ENCODE measurements at regions not wholly inside any gene's neighbourhood (a gene's known extent, or its start where the extent isn't known, plus 50 kb on each side); places are given as distances from the start of the nearest gene placed in this dataset.

GRCh38 chr14:97410667-97411620, 613.8 kb downstream of the VRK1 start:
- no peak overlapping the region for H3K27ac Mint-ChIP-seq
- no peaks in the 10 kb centered on the region for H3K9me3 Mint-ChIP-seq
- H3K36me3 Mint-ChIP-seq (ENCODE audit: low read depth): no peaks in the 10 kb centered on the region
- no peak overlapping the region for H3K4me3 Mint-ChIP-seq
- peaks cover 4% of the 10 kb centered on the region for H3K4me1 Mint-ChIP-seq (ENCODE audit: low read depth)
- DNase-seq: no peak
- H3K27me3 Mint-ChIP-seq: peaks cover 11% of the 10 kb centered on the region

DNA sequence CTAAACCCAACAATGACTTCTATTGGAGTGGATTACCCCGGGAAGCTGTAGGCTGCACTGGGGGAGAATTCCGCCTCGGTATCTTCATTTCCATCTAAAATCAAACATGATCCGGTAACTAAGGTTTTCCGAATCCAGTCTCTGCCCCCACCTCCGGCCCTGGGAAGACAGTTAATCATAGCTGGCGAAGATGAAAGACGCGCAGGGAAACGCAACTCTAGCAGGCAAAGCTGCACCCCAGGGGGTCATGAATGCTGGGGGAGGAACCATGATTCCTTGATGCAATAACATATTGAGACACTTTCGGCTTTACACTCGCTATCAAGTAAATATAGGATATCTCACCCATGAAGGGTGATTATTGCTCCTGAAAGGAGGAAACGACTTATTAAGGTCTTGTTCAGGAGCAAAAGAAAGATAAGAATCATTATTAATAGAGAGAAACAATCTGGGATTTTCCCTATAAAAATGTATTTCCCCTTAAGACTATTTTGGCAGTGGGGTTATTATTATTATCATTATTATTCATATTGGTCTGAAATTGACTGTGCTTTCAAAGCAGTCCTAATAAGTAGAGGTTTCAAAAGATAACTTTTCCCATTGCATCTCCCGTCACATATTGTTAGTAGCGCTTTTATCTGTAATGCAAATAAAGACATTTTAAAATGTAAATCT, 614.9 kb downstream of the VRK1 start:
- Mint-ChIP-seq H3K36me3 (ENCODE audit: low read depth) (no peaks in the 10 kb centered on the region), H3K27ac (no peak overlapping the region), H3K4me1 (ENCODE audit: low read depth) (peaks cover 11% of the 10 kb centered on the region), H3K4me3 (no peak overlapping the region), H3K27me3 (peaks cover 11% of the 10 kb centered on the region), H3K9me3 (no peaks in the 10 kb centered on the region)
- DNase-seq: no peak

GRCh38 chr14:97413022-97413539, 615.9 kb downstream of the VRK1 start:
- H3K27me3 Mint-ChIP-seq: peaks cover 11% of the 10 kb centered on the region
- H3K4me3 Mint-ChIP-seq: no peak overlapping the region
- no peak for DNase-seq
- H3K27ac Mint-ChIP-seq: no peak overlapping the region
- peaks cover 12% of the 10 kb centered on the region for H3K4me1 Mint-ChIP-seq (ENCODE audit: low read depth)
- no peaks in the 10 kb centered on the region for H3K9me3 Mint-ChIP-seq
- H3K36me3 Mint-ChIP-seq (ENCODE audit: low read depth): no peaks in the 10 kb centered on the region

DNA sequence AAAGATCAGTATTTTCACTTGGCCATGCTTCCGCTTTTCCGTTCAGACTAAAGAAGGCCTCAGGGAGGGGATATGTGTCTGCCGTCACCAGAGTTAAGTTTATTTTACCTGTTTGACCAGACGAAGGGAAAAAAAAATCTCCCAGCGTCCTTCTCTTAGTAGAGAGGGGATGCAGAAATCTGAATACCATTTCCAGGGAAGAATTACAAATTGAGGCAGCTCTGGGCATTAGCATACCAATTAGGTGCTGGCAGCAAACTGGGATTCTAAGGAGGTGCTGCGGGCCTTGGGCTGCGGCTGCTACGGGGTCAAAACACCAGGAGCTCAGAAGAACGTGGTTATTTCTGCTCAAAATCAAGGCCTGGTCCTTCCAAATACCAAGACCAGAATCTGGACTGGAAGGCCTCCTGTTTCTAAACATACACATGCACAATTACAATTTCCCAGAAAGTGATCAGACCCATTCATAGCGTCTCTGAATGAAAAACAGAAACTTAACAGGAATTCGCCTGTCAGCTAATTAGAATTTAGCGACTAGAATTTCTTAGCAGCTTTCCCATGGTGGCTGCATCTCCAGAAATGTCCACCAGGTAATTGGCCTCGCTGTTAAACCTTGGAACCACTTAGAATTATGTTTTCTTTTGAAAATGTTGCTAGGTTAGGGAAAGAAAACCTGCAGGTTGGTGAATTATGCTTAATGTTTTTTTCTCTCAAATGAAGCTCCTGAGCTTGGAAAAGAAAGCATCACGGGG, 617.0 kb downstream of the VRK1 start:
- Mint-ChIP-seq H3K27me3 (peaks cover 11% of the 10 kb centered on the region), H3K4me1 (ENCODE audit: low read depth) (peaks cover 12% of the 10 kb centered on the region), H3K27ac (no peak overlapping the region), H3K9me3 (no peaks in the 10 kb centered on the region), H3K4me3 (no peak overlapping the region), H3K36me3 (ENCODE audit: low read depth) (no peaks in the 10 kb centered on the region)
- DNase-seq: no peak

DNA sequence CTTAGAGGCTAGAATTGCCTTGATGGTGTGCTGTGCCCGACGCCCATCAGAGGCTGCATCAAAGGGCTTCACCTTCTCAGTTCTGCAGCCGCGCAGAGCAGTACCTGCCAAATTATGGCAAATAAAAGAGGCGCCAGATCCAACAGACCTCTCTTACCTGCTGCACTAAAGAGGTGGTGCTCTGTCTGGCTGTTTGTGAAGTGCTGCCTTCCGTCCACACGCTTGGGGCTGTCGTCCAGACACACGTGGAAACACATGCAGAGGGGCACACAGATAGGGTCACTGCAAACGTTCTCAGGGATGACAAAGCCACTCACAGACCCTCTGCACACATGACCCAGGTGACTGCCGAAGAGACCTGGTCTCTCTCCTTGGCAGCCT, 617.5 kb downstream of the VRK1 start:
- Mint-ChIP-seq H3K4me1 (ENCODE audit: low read depth) (peaks cover 12% of the 10 kb centered on the region), H3K27me3 (peaks cover 11% of the 10 kb centered on the region), H3K27ac (no peak overlapping the region), H3K4me3 (no peak overlapping the region), H3K9me3 (no peaks in the 10 kb centered on the region), H3K36me3 (ENCODE audit: low read depth) (no peaks in the 10 kb centered on the region)
- no peak for DNase-seq

- Mint-ChIP-seq H3K9me3 (no peaks in the 10 kb centered on the region), H3K36me3 (ENCODE audit: low read depth) (no peaks in the 10 kb centered on the region), H3K27ac (no peak overlapping the region)
Measured at GRCh38 chr14:97415907-97416306, 618.7 kb downstream of the VRK1 start.

GRCh38 chr14:97416550-97416949, 619.4 kb downstream of the VRK1 start:
- Mint-ChIP-seq H3K27ac (no peak overlapping the region), H3K4me3 (no peak overlapping the region), H3K9me3 (no peaks in the 10 kb centered on the region), H3K4me1 (ENCODE audit: low read depth) (peaks cover 12% of the 10 kb centered on the region), H3K36me3 (ENCODE audit: low read depth) (no peaks in the 10 kb centered on the region), H3K27me3 (peaks cover 11% of the 10 kb centered on the region)
- no peak for DNase-seq

More at GRCh38 chr14:97415907-97416306, 618.7 kb downstream of the VRK1 start:
- Mint-ChIP-seq H3K4me3 (no peak overlapping the region), H3K27me3 (peaks cover 11% of the 10 kb centered on the region), H3K4me1 (ENCODE audit: low read depth) (peaks cover 12% of the 10 kb centered on the region)
- DNase-seq: no peak

DNA sequence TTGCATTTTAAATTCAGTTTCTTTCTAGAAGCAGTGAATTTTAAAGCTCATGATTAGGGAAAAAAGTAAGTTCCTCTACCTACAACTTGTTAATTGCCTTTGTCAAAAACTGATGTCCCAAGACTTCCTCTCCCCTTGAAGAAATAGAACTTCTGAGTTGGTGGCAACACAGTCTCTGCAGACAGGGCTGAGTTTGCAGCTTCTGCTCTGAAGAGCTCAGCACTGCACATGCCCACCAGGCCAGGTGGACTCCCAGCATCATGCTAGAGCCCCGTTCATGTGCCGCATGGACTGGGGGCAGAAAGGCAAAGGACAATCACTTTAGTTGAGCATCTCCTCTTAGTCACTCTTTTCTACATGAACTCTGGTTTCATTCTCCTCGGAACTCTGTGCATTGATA, 620.1 kb downstream of the VRK1 start:
- no peak overlapping the region for H3K27ac Mint-ChIP-seq
- DNase-seq: no peak
- H3K27me3 Mint-ChIP-seq: peaks cover 11% of the 10 kb centered on the region
- peaks cover 12% of the 10 kb centered on the region for H3K4me1 Mint-ChIP-seq (ENCODE audit: low read depth)
- no peaks in the 10 kb centered on the region for H3K9me3 Mint-ChIP-seq
- H3K4me3 Mint-ChIP-seq: no peak overlapping the region
- H3K36me3 Mint-ChIP-seq (ENCODE audit: low read depth): no peaks in the 10 kb centered on the region

DNA sequence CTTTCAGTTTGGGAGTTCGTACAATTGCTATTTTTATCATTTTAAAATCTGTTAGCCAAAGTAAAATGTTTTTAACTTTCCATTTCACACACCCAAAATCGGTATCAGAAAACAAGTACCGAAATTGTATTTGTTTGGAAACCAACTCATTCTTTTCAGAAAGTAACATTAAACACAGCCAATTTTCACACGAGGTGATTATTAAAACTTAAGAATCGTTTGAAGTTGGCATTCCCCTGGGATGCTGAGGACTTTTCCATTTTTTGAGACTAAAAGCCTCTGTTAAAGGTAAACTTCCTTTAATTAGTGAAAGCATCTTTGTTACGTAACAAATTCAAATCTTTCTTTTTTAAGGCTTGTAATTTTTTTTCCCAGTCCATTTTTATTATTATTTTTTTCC, 623.0 kb downstream of the VRK1 start:
- Mint-ChIP-seq H3K4me3 (no peak overlapping the region), H3K4me1 (ENCODE audit: low read depth) (peaks cover 8% of the 10 kb centered on the region), H3K27ac (no peak overlapping the region), H3K9me3 (no peaks in the 10 kb centered on the region), H3K36me3 (ENCODE audit: low read depth) (no peaks in the 10 kb centered on the region), H3K27me3 (no peaks in the 10 kb centered on the region)
- DNase-seq: no peak

- Mint-ChIP-seq H3K4me1 (ENCODE audit: low read depth) (no peaks in the 10 kb centered on the region), H3K36me3 (ENCODE audit: low read depth) (no peaks in the 10 kb centered on the region), H3K4me3 (no peak overlapping the region), H3K27me3 (no peaks in the 10 kb centered on the region), H3K27ac (no peak overlapping the region), H3K9me3 (no peaks in the 10 kb centered on the region)
- no peak for DNase-seq
Measured at GRCh38 chr14:97426776-97427175, 629.6 kb downstream of the VRK1 start.

GRCh38 chr14:97428808-97429440, 631.7 kb downstream of the VRK1 start:
- Mint-ChIP-seq H3K4me1 (ENCODE audit: low read depth) (no peaks in the 10 kb centered on the region), H3K4me3 (no peak overlapping the region), H3K36me3 (ENCODE audit: low read depth) (no peaks in the 10 kb centered on the region), H3K27me3 (no peaks in the 10 kb centered on the region), H3K9me3 (no peaks in the 10 kb centered on the region), H3K27ac (no peak overlapping the region)
- DNase-seq: no peak

- no peak overlapping the region for H3K27ac Mint-ChIP-seq
- H3K9me3 Mint-ChIP-seq: no peaks in the 10 kb centered on the region
- no peaks in the 10 kb centered on the region for H3K4me1 Mint-ChIP-seq (ENCODE audit: low read depth)
- H3K4me3 Mint-ChIP-seq: no peak overlapping the region
- no peaks in the 10 kb centered on the region for H3K27me3 Mint-ChIP-seq
- DNase-seq: no peak
- H3K36me3 Mint-ChIP-seq (ENCODE audit: low read depth): no peaks in the 10 kb centered on the region
Measured at GRCh38 chr14:97432586-97432985, 635.4 kb downstream of the VRK1 start.

DNA sequence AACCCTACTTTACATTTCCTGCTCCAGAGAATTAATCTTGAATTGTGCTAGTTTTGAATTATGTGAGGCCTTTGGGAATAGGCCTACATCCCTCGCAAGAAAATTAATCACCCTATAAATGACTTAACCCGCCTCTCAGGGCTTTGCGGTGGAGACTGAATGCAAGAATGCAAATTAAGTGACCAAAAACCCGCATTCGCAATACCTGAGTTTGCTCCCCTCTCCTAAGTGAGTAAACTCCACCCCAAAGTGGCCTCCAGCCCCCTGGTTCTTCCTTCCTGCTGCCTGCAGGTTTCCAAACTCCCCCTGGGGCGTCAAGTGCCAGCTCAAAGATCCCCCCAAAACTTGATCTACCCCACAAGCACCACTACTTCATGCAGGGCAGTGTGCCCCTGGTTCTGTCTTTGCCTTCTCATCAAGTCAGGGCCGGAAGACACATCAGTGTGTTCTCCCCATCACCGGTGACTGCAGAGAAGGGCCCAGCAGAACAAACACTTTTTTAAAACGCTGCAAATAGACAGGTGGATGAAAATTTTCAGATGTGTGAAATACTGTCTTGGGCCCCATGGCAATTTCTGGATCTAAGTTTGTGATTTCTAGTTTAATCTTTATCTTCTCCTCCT, 644.7 kb downstream of the VRK1 start:
- Mint-ChIP-seq H3K27ac (peak overlapping the region; percentile 81), H3K4me1 (ENCODE audit: low read depth) (peaks cover 27% of the 10 kb centered on the region), H3K9me3 (no peaks in the 10 kb centered on the region), H3K4me3 (no peak overlapping the region), H3K36me3 (ENCODE audit: low read depth) (no peaks in the 10 kb centered on the region), H3K27me3 (no peaks in the 10 kb centered on the region)
- DNase-seq: no peak

GRCh38 chr14:97442363-97442762, 645.2 kb downstream of the VRK1 start:
- H3K4me1 Mint-ChIP-seq (ENCODE audit: low read depth): peaks cover 30% of the 10 kb centered on the region
- no peaks in the 10 kb centered on the region for H3K9me3 Mint-ChIP-seq

More at GRCh38 chr14:97442363-97442762, 645.2 kb downstream of the VRK1 start:
- peak overlapping the region; percentile 81 for H3K27ac Mint-ChIP-seq
- H3K27me3 Mint-ChIP-seq: no peaks in the 10 kb centered on the region
- no peaks in the 10 kb centered on the region for H3K36me3 Mint-ChIP-seq (ENCODE audit: low read depth)
- no peak for DNase-seq
- no peak overlapping the region for H3K4me3 Mint-ChIP-seq
